Activated T-helper 1 cell treated with anti-CD3 and anti-CD28 coated beads, Interleukin-12 subunit alpha, Interleukin-12 subunit beta, Interleukin-2, Interleukin-4 antibody, amounts not matched to agents 30 ng/mL and 10 ng/mL and 1 ng/mL, durations not matched to agents 14 hours and 24 hours and 36 hours (primary cell): ENCODE measurements at regions not wholly inside any gene's neighbourhood (a gene's known extent, or its start where the extent isn't known, plus 50 kb on each side); places are given as distances from the start of the nearest gene placed in this dataset.
"Not testable (repeated sequence)": the region's sequence is repeated elsewhere in the genome, so short reads cannot be mapped to it uniquely, and the experiment has no call there.

Source experiments
- DNase-seq: peaks from one replicate; pipeline ENCODE4 v3.0.0; 2021; ENCODE audit warnings: low spot score
- H3K27ac Mint-ChIP-seq: one replicate; pipeline ENCODE4 v1.8.0; 2021; ENCODE audit warnings: mild to moderate bottlenecking, mixed read lengths
- H3K27me3 Mint-ChIP-seq: one replicate; pipeline ENCODE4 v1.8.0; 2022; ENCODE audit warnings: mild to moderate bottlenecking, moderate library complexity, mixed read lengths; ENCODE audit not compliant: insufficient read depth
- H3K36me3 Mint-ChIP-seq: one replicate; pipeline ENCODE4 v1.8.0; 2021; ENCODE audit warnings: low read depth, mixed read lengths
- H3K4me1 Mint-ChIP-seq: one replicate; pipeline ENCODE4 v1.8.0; 2021; ENCODE audit warnings: low read depth, mixed read lengths
- H3K4me3 Mint-ChIP-seq: one replicate; pipeline ENCODE4 v1.8.0; 2021; ENCODE audit warnings: mild to moderate bottlenecking, moderate library complexity, mixed read lengths
- H3K9me3 Mint-ChIP-seq: one replicate; pipeline ENCODE4 v1.8.0; 2021; ENCODE audit warnings: mixed read lengths
- intact Hi-C: fragments of 100-400 bp; cut with micrococcal nuclease; formaldehyde crosslinking; loops from one replicate; pipeline ENCODE4 v1.15.1; 2024

DNA sequence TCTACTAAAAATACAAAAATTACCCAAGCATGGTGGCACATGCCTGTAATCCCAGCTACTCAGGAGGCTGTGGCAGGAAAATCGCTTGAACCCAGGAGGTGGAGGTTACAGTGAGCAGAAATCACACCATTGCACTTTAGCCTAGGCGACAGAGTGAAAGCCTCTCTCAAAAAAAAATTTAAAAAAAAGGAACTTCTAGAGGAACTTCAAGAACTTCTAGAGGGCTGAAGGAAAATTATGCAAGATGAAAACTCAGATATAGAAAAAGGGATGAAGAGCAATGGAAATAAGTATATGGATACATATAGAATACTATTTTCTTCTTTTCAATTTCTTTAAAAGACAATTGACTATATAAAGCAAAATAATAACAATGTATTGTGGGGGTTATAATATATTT is 51.2 kb upstream of the PRR5 start:
- no peak overlapping the region for H3K4me3 Mint-ChIP-seq
- intact Hi-C loops, result no loop called here
- no peaks in the 10 kb centered on the region for H3K9me3 Mint-ChIP-seq
- H3K4me1 Mint-ChIP-seq, result no peaks in the 10 kb centered on the region
- DNase-seq, result no peak
- H3K27me3 Mint-ChIP-seq, result peaks cover 28% of the 10 kb centered on the region
- no peak overlapping the region for H3K27ac Mint-ChIP-seq
- H3K36me3 Mint-ChIP-seq, result no peaks in the 10 kb centered on the region

DNA sequence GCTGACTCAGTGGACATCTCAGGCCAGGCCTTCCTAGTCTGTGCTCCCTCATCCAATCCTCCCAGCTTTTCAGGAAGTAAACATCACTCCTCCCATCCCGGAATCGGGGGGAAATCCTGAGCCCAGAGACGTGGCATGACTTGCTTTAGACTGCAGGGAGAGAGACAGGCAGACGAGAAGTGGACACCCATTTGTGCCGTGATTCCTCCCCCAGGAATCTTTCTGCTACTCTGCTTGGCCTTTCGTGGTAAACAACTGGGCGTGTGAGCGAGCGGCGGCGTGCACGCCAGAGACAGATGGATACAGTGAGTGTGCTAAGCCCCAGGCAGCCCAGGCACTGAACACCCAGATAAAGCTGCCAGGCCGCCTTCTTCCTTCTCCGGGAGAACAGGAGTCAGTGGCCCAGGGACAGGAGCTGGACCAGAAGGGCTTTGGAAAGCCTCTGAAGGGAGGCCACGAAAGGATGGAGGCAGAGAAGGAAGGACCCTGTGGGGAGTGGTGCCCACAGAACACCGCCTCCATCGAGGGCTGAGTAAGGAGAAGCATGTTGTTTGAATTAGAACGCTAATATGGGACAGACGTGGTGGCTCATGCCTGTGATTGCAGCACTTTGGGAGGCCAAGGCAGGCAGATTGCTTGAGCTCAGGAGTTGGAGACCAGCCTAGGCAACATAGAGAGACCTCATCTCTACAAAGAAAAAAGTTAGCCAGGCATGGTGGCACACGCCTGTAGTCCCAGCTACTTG is 53.0 kb upstream of the PRR5 start:
- no peak for DNase-seq
- intact Hi-C loops, result no loop called here
- Mint-ChIP-seq H3K27ac (no peak overlapping the region), H3K27me3 (peaks cover 27% of the 10 kb centered on the region), H3K4me3 (no peak overlapping the region), H3K36me3 (no peaks in the 10 kb centered on the region), H3K4me1 (no peaks in the 10 kb centered on the region), H3K9me3 (no peaks in the 10 kb centered on the region)

DNA sequence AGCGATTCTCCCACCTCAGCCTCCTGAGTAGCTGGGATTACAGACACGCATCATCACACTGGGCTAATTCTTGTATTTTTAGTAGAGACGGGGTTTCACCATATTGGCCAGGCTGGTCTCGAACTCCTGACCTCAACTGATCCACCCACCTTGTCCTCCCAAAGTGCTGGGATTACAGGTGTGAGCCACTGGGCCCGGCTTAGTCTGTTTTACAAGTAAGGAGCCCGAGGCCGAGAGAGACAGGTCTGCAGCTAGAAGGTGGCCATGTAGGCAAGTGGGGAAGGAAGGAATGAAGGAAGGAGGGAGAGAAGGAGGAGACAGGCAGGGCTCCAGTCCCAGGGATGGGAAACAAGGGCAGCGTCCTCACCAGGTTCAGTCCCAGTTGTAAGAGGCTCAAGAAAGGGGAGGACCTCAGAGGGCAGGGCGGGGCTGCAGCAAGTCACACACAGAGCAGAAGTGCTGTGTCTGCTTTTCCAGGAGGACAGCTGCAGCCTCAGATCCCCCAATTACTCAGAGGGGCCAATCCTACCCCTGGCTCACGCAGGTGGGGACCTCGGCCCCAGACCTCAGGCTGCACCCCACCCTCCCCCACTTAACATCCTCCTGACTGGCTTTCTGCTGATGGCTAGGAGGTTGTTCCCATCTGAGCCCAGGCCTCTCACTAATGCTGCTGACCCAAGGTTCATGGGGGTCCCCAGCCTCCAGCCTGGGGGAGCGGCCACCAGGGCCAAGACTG is 53.8 kb upstream of the PRR5 start:
- Mint-ChIP-seq H3K36me3 (no peaks in the 10 kb centered on the region), H3K9me3 (no peaks in the 10 kb centered on the region)
- intact Hi-C loops, result no loop called here

DNA sequence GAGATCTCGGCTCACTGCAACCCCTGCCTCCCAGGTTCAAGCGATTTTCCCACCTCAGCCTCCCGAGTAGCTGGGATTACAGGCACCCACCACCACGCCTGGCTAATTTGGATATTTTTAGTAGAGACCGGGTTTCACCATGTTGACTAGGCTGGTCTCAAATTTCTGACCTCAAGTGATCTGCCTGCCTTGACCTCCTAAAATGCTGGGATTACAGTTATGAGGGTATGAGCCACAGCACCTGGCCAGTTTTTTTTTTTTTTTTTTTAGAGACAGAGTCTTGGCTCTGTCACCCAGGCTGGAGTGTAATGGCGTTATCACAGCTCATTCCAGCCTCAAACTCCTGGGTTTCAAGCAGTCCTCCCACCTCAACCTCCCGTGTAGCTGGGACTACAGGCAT is 54.9 kb upstream of the PRR5 start:
- Mint-ChIP-seq H3K4me3 (no peak overlapping the region), H3K36me3 (no peaks in the 10 kb centered on the region), H3K9me3 (no peaks in the 10 kb centered on the region), H3K27me3 (peaks cover 29% of the 10 kb centered on the region), H3K27ac (no peak overlapping the region), H3K4me1 (no peaks in the 10 kb centered on the region)
- DNase-seq, result no peak
- intact Hi-C loops, result no loop called here

More for the DNA sequence above, 53.8 kb upstream of the PRR5 start:
- DNase-seq, result no peak
- Mint-ChIP-seq H3K4me1 (no peaks in the 10 kb centered on the region), H3K4me3 (no peak overlapping the region), H3K27me3 (peaks cover 29% of the 10 kb centered on the region), H3K27ac (no peak overlapping the region)

DNA sequence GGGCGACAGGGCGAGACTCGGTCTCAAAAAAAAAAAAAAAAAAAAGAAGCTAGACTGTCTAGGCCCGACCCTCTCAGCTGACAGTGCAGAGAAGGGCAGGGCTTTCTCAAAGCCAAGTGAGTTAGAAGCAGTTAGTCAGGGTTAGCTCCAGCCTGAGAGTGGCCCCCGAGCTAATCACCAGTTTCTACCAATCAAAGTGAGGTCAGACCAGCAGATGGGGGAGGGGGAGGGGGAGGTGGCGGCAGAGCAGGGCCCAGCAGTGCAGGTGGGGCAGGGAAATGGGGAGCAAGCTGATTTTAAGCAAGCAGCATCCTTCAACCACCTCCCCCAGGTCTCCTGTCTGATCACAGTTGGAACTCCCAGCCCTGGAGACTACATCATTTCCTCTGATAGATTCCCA is 55.3 kb upstream of the PRR5 start:
- intact Hi-C loops, result no loop called here

DNA sequence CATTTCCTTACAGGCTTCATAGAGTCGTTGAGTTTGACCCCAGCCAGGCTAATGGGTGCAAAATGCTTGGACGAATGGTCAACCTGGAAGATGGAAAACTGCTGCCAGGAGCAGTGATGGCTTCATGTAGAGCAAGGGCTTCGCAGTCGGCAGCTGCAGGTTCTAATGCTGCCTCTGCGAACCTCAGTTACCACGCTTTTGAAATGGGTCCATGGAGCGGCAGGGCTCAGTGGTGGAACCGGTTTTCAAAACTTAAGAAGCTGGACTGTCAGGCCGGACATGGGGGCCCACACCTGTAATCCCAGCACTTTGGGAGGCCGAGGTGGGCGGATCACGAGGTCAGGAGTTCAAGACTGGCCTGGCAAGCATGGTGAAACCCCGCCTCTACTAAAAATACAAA is 55.9 kb upstream of the PRR5 start:
- no peaks in the 10 kb centered on the region for H3K36me3 Mint-ChIP-seq
- peaks cover 30% of the 10 kb centered on the region for H3K27me3 Mint-ChIP-seq
- no peak for DNase-seq
- no peak overlapping the region for H3K27ac Mint-ChIP-seq
- no peaks in the 10 kb centered on the region for H3K4me1 Mint-ChIP-seq
- H3K4me3 Mint-ChIP-seq, result no peak overlapping the region
- no peaks in the 10 kb centered on the region for H3K9me3 Mint-ChIP-seq
- intact Hi-C loops, result no loop called here

More for the DNA sequence above, 55.3 kb upstream of the PRR5 start:
- DNase-seq, result no peak
- no peaks in the 10 kb centered on the region for H3K9me3 Mint-ChIP-seq
- no peak overlapping the region for H3K27ac Mint-ChIP-seq
- no peak overlapping the region for H3K4me3 Mint-ChIP-seq
- no peaks in the 10 kb centered on the region for H3K4me1 Mint-ChIP-seq
- H3K36me3 Mint-ChIP-seq, result no peaks in the 10 kb centered on the region
- H3K27me3 Mint-ChIP-seq, result peaks cover 29% of the 10 kb centered on the region

DNA sequence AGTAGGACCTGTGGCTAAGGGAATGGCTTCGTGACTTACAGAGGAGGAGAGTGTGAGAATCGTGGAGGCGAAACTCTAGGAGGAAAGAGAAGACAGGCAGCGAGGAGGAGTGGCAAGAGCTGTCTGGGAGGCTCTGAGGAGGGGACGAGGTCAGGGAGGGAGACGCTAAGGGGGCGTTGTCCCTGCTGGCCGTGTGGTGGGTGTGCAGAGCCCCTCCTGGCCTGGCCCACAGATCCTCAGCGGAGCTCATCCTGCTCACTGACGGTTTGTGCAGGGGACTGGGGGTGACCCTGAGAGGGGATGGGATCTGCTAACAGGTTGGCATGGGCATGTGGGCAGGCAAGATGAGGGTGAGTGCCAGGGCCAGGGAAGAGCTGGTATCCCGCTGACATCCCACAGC is 56.5 kb upstream of the PRR5 start:
- DNase-seq, result no peak
- Mint-ChIP-seq H3K9me3 (no peaks in the 10 kb centered on the region), H3K27me3 (peaks cover 27% of the 10 kb centered on the region), H3K4me3 (no peak overlapping the region), H3K27ac (no peak overlapping the region), H3K4me1 (no peaks in the 10 kb centered on the region), H3K36me3 (no peaks in the 10 kb centered on the region)
- intact Hi-C loops, result no loop called here

DNA sequence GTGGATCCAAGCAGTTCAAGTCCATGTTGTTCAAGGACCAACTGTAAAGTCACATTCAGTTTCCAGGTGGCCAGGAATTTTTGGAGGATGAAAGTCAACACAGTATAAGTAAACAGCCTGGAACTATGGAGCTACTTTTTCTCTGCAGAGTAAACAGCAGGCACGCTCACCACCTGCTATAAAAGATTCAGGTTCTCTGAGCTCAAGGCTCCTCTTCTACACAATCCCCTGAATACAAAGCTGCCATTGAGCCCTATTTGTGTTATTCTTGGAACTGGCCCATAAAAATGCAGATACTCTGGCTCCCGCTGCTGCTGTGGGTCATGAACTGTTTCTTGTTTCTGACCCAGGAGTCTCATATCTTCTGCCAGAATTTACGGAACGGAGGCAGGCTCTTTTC is 56.9 kb upstream of the PRR5 start:
- H3K9me3 Mint-ChIP-seq, result no peaks in the 10 kb centered on the region
- intact Hi-C loops, result no loop called here
- H3K4me1 Mint-ChIP-seq, result no peaks in the 10 kb centered on the region
- H3K27ac Mint-ChIP-seq, result no peak overlapping the region
- H3K36me3 Mint-ChIP-seq, result no peaks in the 10 kb centered on the region
- peaks cover 23% of the 10 kb centered on the region for H3K27me3 Mint-ChIP-seq
- no peak for DNase-seq
- H3K4me3 Mint-ChIP-seq, result no peak overlapping the region

DNA sequence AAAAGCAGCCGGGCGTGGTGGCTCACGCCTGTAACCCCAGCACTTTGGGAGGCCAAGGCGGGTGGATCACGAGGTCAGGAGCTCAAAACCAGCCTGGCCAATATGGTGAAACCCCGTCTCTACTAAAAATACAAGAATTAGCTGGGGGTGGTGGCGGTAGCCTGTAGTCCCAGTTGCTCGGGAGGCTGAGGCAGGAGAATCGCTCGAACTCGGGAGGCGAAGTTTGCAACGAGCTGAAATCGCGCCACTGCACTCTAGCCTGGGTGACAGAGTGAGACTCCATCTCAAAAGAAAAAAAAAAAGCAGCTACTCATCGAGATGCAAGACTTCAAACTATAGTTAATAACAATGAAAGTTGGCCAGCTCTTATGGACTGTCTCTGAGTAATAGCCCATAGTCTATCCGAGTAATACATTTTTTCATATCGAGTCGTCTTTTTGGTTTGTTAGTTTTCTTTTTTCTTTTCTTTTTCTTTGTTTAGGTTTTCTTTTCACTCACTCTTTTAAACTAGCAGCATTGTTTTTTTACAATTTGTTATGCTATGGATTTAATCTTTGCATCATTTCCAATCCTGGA is 58.4 kb upstream of the PRR5 start:
- DNase-seq, result not testable (repeated sequence)

DNA sequence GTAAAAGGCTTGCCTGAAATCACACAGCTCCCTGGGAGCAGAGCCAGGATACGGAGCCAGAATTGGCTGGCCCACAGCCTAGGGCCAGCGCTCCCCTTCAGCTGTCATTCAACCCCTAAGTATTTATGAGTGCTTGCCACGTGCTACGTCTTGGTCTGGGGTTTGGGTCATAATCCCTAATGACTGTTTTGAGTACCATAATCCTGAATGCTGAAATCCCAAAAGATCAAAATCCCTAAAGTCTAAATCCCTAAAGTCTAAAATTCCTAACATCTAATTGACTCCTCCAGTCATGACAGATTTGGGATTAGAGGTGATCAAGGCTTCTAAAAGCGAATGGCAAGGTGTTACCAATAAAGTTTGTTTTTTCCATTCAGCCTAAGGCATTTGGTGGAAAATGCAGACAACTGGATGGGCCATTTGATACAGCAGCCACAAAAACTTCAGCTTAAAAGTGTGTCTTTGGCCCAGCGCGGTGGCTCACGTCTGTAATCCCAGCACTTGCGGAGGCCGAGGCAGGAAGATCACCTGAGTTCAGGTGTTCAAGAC is 59.8 kb upstream of the PRR5 start:
- intact Hi-C loops, result no loop called here
- H3K4me1 Mint-ChIP-seq, result no peaks in the 10 kb centered on the region
- no peak overlapping the region for H3K4me3 Mint-ChIP-seq
- DNase-seq, result no peak
- peaks cover 8% of the 10 kb centered on the region for H3K27me3 Mint-ChIP-seq
- no peaks in the 10 kb centered on the region for H3K36me3 Mint-ChIP-seq
- H3K9me3 Mint-ChIP-seq, result no peaks in the 10 kb centered on the region
- H3K27ac Mint-ChIP-seq, result no peak overlapping the region

More for the DNA sequence above, 58.4 kb upstream of the PRR5 start:
- H3K4me3 Mint-ChIP-seq, H3K4me1 Mint-ChIP-seq, H3K9me3 Mint-ChIP-seq, H3K36me3 Mint-ChIP-seq, intact Hi-C loops, H3K27ac Mint-ChIP-seq: not testable (repeated sequence)
- H3K27me3 Mint-ChIP-seq, result peaks cover 14% of the 10 kb centered on the region

DNA sequence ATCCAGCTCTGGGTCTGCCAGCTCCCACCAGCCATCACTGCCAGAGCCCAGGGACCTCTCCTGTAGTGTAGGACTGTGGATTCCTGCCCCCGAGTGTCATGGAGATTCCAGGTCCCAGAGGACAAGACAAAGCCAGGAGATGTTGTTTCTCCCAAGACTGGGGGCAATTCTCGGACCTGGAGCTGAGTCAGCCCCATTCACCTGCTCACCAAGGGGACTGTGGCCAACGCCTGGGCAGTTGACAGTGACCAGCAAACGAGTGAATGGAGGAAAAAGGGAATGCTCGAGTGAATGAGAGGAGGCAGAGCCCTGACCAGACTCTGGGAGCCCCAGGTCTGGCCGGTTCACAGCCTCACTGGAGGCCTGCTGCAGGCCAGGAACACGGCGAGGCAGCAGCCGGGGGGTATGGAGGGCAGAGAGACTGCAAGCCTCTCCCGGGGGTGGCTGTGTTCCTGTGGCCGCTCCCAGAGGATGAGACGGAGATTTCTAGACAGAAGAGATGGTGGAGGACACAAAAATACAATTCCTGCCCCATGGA is 61.3 kb upstream of the PRR5 start:
- intact Hi-C loops, result no loop called here
- H3K9me3 Mint-ChIP-seq, result no peaks in the 10 kb centered on the region
- no peaks in the 10 kb centered on the region for H3K4me1 Mint-ChIP-seq

DNA sequence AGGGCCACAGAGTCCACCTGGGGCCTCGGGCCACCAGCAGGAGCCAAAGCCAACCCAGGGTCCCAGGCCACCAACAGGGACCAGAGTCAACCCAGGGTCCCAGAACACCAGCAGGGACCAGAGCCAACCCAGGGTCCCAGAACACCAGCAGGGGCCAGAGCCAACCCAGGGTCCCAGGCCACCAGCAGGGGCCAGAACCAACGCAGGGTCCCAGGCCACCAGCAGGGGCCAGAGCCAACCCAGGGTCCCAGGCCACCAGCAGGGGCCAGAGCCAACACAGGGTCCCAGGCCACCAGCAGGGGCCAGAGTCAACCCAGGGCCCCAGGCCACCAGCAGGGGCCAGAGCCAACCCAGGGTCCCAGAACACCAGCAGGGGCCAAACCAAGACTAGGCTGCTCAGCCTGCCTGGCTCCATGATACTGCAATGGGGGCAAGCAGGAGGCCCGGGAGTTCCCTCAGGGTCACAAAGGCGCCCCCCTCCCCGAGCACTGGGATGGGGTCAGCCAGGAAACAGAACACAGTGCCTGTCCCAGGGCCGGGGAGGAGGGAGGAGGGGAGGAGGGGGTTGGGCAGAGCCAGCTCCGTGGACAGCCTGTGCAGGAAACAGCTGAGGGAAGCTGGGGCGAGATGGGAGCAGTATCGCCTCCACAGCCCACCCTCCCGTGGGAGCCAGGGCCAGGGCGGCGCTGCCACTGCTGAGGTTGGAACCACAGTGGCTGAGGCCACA is 62.0 kb upstream of the PRR5 start:
- H3K27ac Mint-ChIP-seq, result no peak overlapping the region
- intact Hi-C loops, result no loop called here
- no peak overlapping the region for H3K4me3 Mint-ChIP-seq
- DNase-seq, result no peak
- no peaks in the 10 kb centered on the region for H3K4me1 Mint-ChIP-seq
- H3K27me3 Mint-ChIP-seq, result peaks cover 6% of the 10 kb centered on the region
- no peaks in the 10 kb centered on the region for H3K36me3 Mint-ChIP-seq
- H3K9me3 Mint-ChIP-seq, result no peaks in the 10 kb centered on the region

More for the DNA sequence above, 61.3 kb upstream of the PRR5 start:
- no peak overlapping the region for H3K27ac Mint-ChIP-seq
- no peak for DNase-seq
- no peak overlapping the region for H3K4me3 Mint-ChIP-seq
- H3K27me3 Mint-ChIP-seq, result peaks cover 8% of the 10 kb centered on the region
- H3K36me3 Mint-ChIP-seq, result no peaks in the 10 kb centered on the region
